CD4-positive, alpha-beta T cell treated with Interleukin-10 for 1 hour (primary cell): ENCODE measurements at regions not wholly inside any gene's neighbourhood (a gene's known extent, or its start where the extent isn't known, plus 50 kb on each side); places are given as distances from the start of the nearest gene placed in this dataset.

ENCODE experiments used
- DNase-seq: peaks from one replicate; pipeline ENCODE4 v3.0.0-alpha.2; 2020

- no peak for DNase-seq
Measured at GRCh38 chr22:27435844-27436576, 365.5 kb downstream of the MN1 start.

GRCh38 chr22:27436591-27436990 lies 365.0 kb downstream of the MN1 start:
- DNase-seq = no peak

GRCh38 chr22:27437570-27437969 lies 364.0 kb downstream of the MN1 start:
- no peak for DNase-seq

GRCh38 chr22:27438271-27438980 lies 363.1 kb downstream of the MN1 start:
- DNase-seq = no peak

- no peak for DNase-seq
Measured at GRCh38 chr22:27439131-27439530, 362.4 kb downstream of the MN1 start.

- DNase-seq = no peak
Measured at GRCh38 chr22:27440304-27440865, 361.2 kb downstream of the MN1 start.

GRCh38 chr22:27441706-27442475 lies 359.7 kb downstream of the MN1 start:
- no peak for DNase-seq

- no peak for DNase-seq
Measured at GRCh38 chr22:27443306-27443705, 358.2 kb downstream of the MN1 start.

- no peak for DNase-seq
Measured at GRCh38 chr22:27445881-27446280, 355.7 kb downstream of the MN1 start.

GRCh38 chr22:27447289-27447688 lies 354.3 kb downstream of the MN1 start:
- DNase-seq = no peak

- no peak for DNase-seq
Measured at GRCh38 chr22:27450448-27450847, 351.1 kb downstream of the MN1 start.

GRCh38 chr22:27452245-27452644 lies 349.3 kb downstream of the MN1 start:
- no peak for DNase-seq

- DNase-seq = no peak
Measured at GRCh38 chr22:27452922-27453321, 348.6 kb downstream of the MN1 start.

GRCh38 chr22:27453725-27454124 lies 347.8 kb downstream of the MN1 start:
- no peak for DNase-seq

GRCh38 chr22:27454807-27455450 lies 346.6 kb downstream of the MN1 start:
- DNase-seq = no peak

- no peak for DNase-seq
Measured at GRCh38 chr22:27455526-27455925, 346.0 kb downstream of the MN1 start.

GRCh38 chr22:27456696-27457503 lies 344.7 kb downstream of the MN1 start:
- DNase-seq = no peak

- DNase-seq = no peak
Measured at GRCh38 chr22:27459999-27460398, 341.6 kb downstream of the MN1 start.

- no peak for DNase-seq
Measured at GRCh38 chr22:27460591-27461347, 340.8 kb downstream of the MN1 start.

GRCh38 chr22:27461470-27461869 lies 340.1 kb downstream of the MN1 start:
- no peak for DNase-seq

- DNase-seq = no peak
Measured at GRCh38 chr22:27462190-27462589, 339.4 kb downstream of the MN1 start.
